Subcutaneous abdominal adipose tissue (tissue), 5 donors: ENCODE measurements at regions not wholly inside any gene's neighbourhood (a gene's known extent, or its start where the extent isn't known, plus 50 kb on each side); places are given as distances from the start of the nearest gene placed in this dataset.

Experiments used
- H3K27ac ChIP-seq: one replicate; pipeline ENCODE4 v1.7.0; 2013; ENCODE audit warnings: low read depth, mild to moderate bottlenecking, inconsistent platforms, low read length, moderate library complexity
- H3K27me3 ChIP-seq, 5 donors: one replicate each; pipeline ENCODE4 v1.7.0; 2013; ENCODE audit warnings: low read length in 5 of 5, inconsistent platforms in 1 of 5; ENCODE audit not compliant: control insufficient read depth in 5 of 5, insufficient read depth in 4 of 5
- H3K36me3 ChIP-seq, 5 donors: one replicate each; pipeline ENCODE4 v1.7.0; 2013; ENCODE audit warnings: low read length in 5 of 5; ENCODE audit not compliant: control insufficient read depth in 5 of 5, insufficient read depth in 5 of 5
- H3K4me1 ChIP-seq, 5 donors: one replicate each; pipeline ENCODE4 v1.7.0; 2013; ENCODE audit warnings: low read length in 5 of 5, mild to moderate bottlenecking in 3 of 5, moderate library complexity in 1 of 5; ENCODE audit not compliant: control insufficient read depth in 5 of 5, insufficient read depth in 5 of 5
- H3K4me3 ChIP-seq, 5 donors: one replicate each; pipeline ENCODE4 v1.7.0; 2013; ENCODE audit warnings: low read length in 5 of 5, low read depth in 1 of 5
- H3K9ac ChIP-seq, 5 donors: one replicate each; pipeline ENCODE4 v1.7.0; 2013; ENCODE audit warnings: low read length in 5 of 5, mild to moderate bottlenecking in 4 of 5, moderate library complexity in 3 of 5
- H3K9me3 ChIP-seq, 5 donors: one replicate each; pipeline ENCODE4 v1.7.0; 2013; ENCODE audit warnings: low read length in 5 of 5; ENCODE audit not compliant: control insufficient read depth in 5 of 5
- donor health status: healthy.
- donor health status: healthy.
- donor health status: healthy.
- donor health status: healthy.
- donor health status: healthy.

GRCh38 chr7:41164440-41164839 lies 538.5 kb downstream of the INHBA start:
- no peaks in the 10 kb centered on the region for H3K27me3 ChIP-seq
- peaks cover 0 to 3% (median 0%) of the 10 kb centered on the region in 5 donors for H3K4me1 ChIP-seq
- no peak overlapping the region for H3K9ac ChIP-seq
- H3K36me3 ChIP-seq = no peaks in the 10 kb centered on the region
- no peak overlapping the region for H3K4me3 ChIP-seq
- H3K9me3 ChIP-seq = peaks cover 0 to 3% (median 2%) of the 10 kb centered on the region in 5 donors
- no peak overlapping the region for H3K27ac ChIP-seq

- Histone ChIP-seq H3K36me3 (no peaks in the 10 kb centered on the region), H3K9me3 (peaks cover 0 to 3% (median 2%) of the 10 kb centered on the region in 5 donors), H3K4me3 (no peak overlapping the region), H3K27me3 (no peaks in the 10 kb centered on the region), H3K27ac (no peak overlapping the region), H3K4me1 (peaks cover 0 to 3% (median 0%) of the 10 kb centered on the region in 5 donors), H3K9ac (no peak overlapping the region)
Observed at GRCh38 chr7:41163991-41164390, 538.9 kb downstream of the INHBA start.

- H3K27me3 ChIP-seq = no peaks in the 10 kb centered on the region
- peaks cover 0 to 3% (median 0%) of the 10 kb centered on the region in 5 donors for H3K4me1 ChIP-seq
- no peak overlapping the region for H3K27ac ChIP-seq
- H3K36me3 ChIP-seq = no peaks in the 10 kb centered on the region
- peaks cover 0 to 3% (median 2%) of the 10 kb centered on the region in 5 donors for H3K9me3 ChIP-seq
- H3K9ac ChIP-seq = no peak overlapping the region
- no peak overlapping the region for H3K4me3 ChIP-seq
Observed at GRCh38 chr7:41162612-41163011, 540.3 kb downstream of the INHBA start.

GRCh38 chr7:41161041-41161587 lies 541.8 kb downstream of the INHBA start:
- no peak overlapping the region for H3K9ac ChIP-seq
- H3K9me3 ChIP-seq = peaks cover 0 to 3% (median 2%) of the 10 kb centered on the region in 5 donors
- H3K27ac ChIP-seq = no peak overlapping the region
- H3K27me3 ChIP-seq = no peaks in the 10 kb centered on the region
- H3K4me1 ChIP-seq = peaks cover 0 to 3% (median 0%) of the 10 kb centered on the region in 5 donors
- H3K36me3 ChIP-seq = no peaks in the 10 kb centered on the region
- H3K4me3 ChIP-seq = no peak overlapping the region

GRCh38 chr7:41156268-41156667 lies 546.6 kb downstream of the INHBA start:
- no peaks in the 10 kb centered on the region for H3K27me3 ChIP-seq
- peaks cover 0 to 3% (median 2%) of the 10 kb centered on the region in 5 donors for H3K9me3 ChIP-seq
- H3K9ac ChIP-seq = no peak overlapping the region
- no peak overlapping the region for H3K4me3 ChIP-seq
- H3K4me1 ChIP-seq = no peaks in the 10 kb centered on the region
- no peaks in the 10 kb centered on the region for H3K36me3 ChIP-seq
- no peak overlapping the region for H3K27ac ChIP-seq

GRCh38 chr7:41153268-41153667 lies 549.6 kb downstream of the INHBA start:
- no peaks in the 10 kb centered on the region for H3K9me3 ChIP-seq
- no peaks in the 10 kb centered on the region for H3K4me1 ChIP-seq
- H3K27me3 ChIP-seq = no peaks in the 10 kb centered on the region

GRCh38 chr7:41152179-41152678 lies 550.7 kb downstream of the INHBA start:
- no peaks in the 10 kb centered on the region for H3K9me3 ChIP-seq
- no peaks in the 10 kb centered on the region for H3K36me3 ChIP-seq
- no peaks in the 10 kb centered on the region for H3K4me1 ChIP-seq
- no peaks in the 10 kb centered on the region for H3K27me3 ChIP-seq
- no peak overlapping the region for H3K9ac ChIP-seq
- H3K4me3 ChIP-seq = no peak overlapping the region
- H3K27ac ChIP-seq = no peak overlapping the region

More at GRCh38 chr7:41153268-41153667, 549.6 kb downstream of the INHBA start:
- Histone ChIP-seq H3K4me3 (no peak overlapping the region), H3K36me3 (no peaks in the 10 kb centered on the region), H3K27ac (no peak overlapping the region), H3K9ac (no peak overlapping the region)

- Histone ChIP-seq H3K9me3 (no peaks in the 10 kb centered on the region), H3K4me3 (no peak overlapping the region), H3K36me3 (no peaks in the 10 kb centered on the region), H3K4me1 (no peaks in the 10 kb centered on the region), H3K27me3 (no peaks in the 10 kb centered on the region), H3K27ac (no peak overlapping the region), H3K9ac (no peak overlapping the region)
Observed at GRCh38 chr7:41149576-41149975, 553.3 kb downstream of the INHBA start.

- no peak overlapping the region for H3K4me3 ChIP-seq
- no peaks in the 10 kb centered on the region for H3K9me3 ChIP-seq
- no peaks in the 10 kb centered on the region for H3K4me1 ChIP-seq
- H3K27me3 ChIP-seq = peaks cover 0 to 3% (median 0%) of the 10 kb centered on the region in 5 donors
- H3K36me3 ChIP-seq = no peaks in the 10 kb centered on the region
- H3K27ac ChIP-seq = no peak overlapping the region
- H3K9ac ChIP-seq = no peak overlapping the region
Observed at GRCh38 chr7:41148521-41148951, 554.4 kb downstream of the INHBA start.

GRCh38 chr7:41147606-41148485 lies 555.0 kb downstream of the INHBA start:
- no peaks in the 10 kb centered on the region for H3K9me3 ChIP-seq
- H3K27me3 ChIP-seq = peaks cover 0 to 3% (median 0%) of the 10 kb centered on the region in 5 donors
- H3K4me1 ChIP-seq = no peaks in the 10 kb centered on the region
- no peak overlapping the region for H3K9ac ChIP-seq
- no peaks in the 10 kb centered on the region for H3K36me3 ChIP-seq
- no peak overlapping the region for H3K27ac ChIP-seq
- H3K4me3 ChIP-seq = no peak overlapping the region
